Left ventricle myocardium inferior (tissue), 1 donor: ENCODE measurements at regions not wholly inside any gene's neighbourhood (a gene's known extent, or its start where the extent isn't known, plus 50 kb on each side); places are given as distances from the start of the nearest gene placed in this dataset.
"Not testable (repeated sequence)": the region's sequence is repeated elsewhere in the genome, so short reads cannot be mapped to it uniquely, and the experiment has no call there.

Experiments used
- DNase-seq: peaks from one replicate; pipeline ENCODE4 v3.0.0-alpha.2; 2020
- H3K27ac ChIP-seq: fragments of 200-600 bp; replicated peaks from 2 replicates; pipeline ENCODE4 v1.8.0; 2021
- H3K27me3 ChIP-seq: fragments of 200-600 bp; 2 replicates; pipeline ENCODE4 v1.8.0; 2021; ENCODE audit warnings: low read depth
- H3K36me3 ChIP-seq: fragments of 200-600 bp; 2 replicates; pipeline ENCODE4 v1.8.0; 2021
- H3K4me1 ChIP-seq: fragments of 200-600 bp; 2 replicates; pipeline ENCODE4 v1.8.0; 2021
- H3K4me3 ChIP-seq: fragments of 200-600 bp; 2 replicates; pipeline ENCODE4 v1.8.0; 2021; ENCODE audit warnings: mild to moderate bottlenecking, moderate library complexity
- H3K9me3 ChIP-seq: fragments of 200-600 bp; replicated peaks from 2 replicates; pipeline ENCODE4 v1.8.0; 2021
- CTCF ChIP-seq: fragments of 200-600 bp; IDR thresholded peaks from 2 replicates; pipeline ENCODE4 v1.8.0; 2021; ENCODE audit warnings: antibody characterized with exemption, mild to moderate bottlenecking, borderline replicate concordance
- intact Hi-C: fragments of 100-400 bp; cut with micrococcal nuclease; formaldehyde crosslinking; loops from one replicate; pipeline ENCODE4 v1.11.0; 2022
- donor health status: DM: no; HTN: yes; CAD: no; lungs with severe emphysema.

GRCh38 chr1:199512037-199512710, 515.3 kb upstream of the NR5A2 start:
- no peak for DNase-seq
- Histone ChIP-seq H3K36me3 (no peaks in the 10 kb centered on the region), H3K4me3 (no peak overlapping the region), H3K4me1 (no peaks in the 10 kb centered on the region), H3K27ac (no peak overlapping the region), H3K9me3 (no peaks in the 10 kb centered on the region), H3K27me3 (no peaks in the 10 kb centered on the region)
- intact Hi-C loops: no loop called here
- TF ChIP-seq CTCF: no peak

- H3K27me3 ChIP-seq: no peaks in the 10 kb centered on the region
- no peak for DNase-seq
- no peak overlapping the region for H3K4me3 ChIP-seq
- intact Hi-C loops: no loop called here
- H3K36me3 ChIP-seq: no peaks in the 10 kb centered on the region
- no peaks in the 10 kb centered on the region for H3K9me3 ChIP-seq
- no peak overlapping the region for H3K27ac ChIP-seq
- no peak for TF ChIP-seq CTCF
- no peaks in the 10 kb centered on the region for H3K4me1 ChIP-seq
Measured at GRCh38 chr1:199515261-199515660, 512.2 kb upstream of the NR5A2 start.

GRCh38 chr1:199522338-199522737, 505.2 kb upstream of the NR5A2 start:
- Histone ChIP-seq H3K27ac (no peak overlapping the region), H3K36me3 (no peaks in the 10 kb centered on the region), H3K27me3 (no peaks in the 10 kb centered on the region), H3K4me1 (no peaks in the 10 kb centered on the region), H3K9me3 (no peaks in the 10 kb centered on the region), H3K4me3 (no peak overlapping the region)
- intact Hi-C loops: no loop called here
- DNase-seq: no peak
- no peak for TF ChIP-seq CTCF

GRCh38 chr1:199522936-199523335, 504.6 kb upstream of the NR5A2 start:
- Histone ChIP-seq H3K27me3 (no peaks in the 10 kb centered on the region), H3K27ac (no peak overlapping the region), H3K4me1 (no peaks in the 10 kb centered on the region), H3K9me3 (no peaks in the 10 kb centered on the region), H3K4me3 (no peak overlapping the region), H3K36me3 (no peaks in the 10 kb centered on the region)
- intact Hi-C loops: no loop called here
- no peak for TF ChIP-seq CTCF
- DNase-seq: no peak

- no peaks in the 10 kb centered on the region for H3K27me3 ChIP-seq
Measured at GRCh38 chr1:199529324-199529723, 498.2 kb upstream of the NR5A2 start.

GRCh38 chr1:199533361-199533760, 494.1 kb upstream of the NR5A2 start:
- H3K27me3 ChIP-seq, DNase-seq, H3K27ac ChIP-seq, H3K4me1 ChIP-seq, H3K4me3 ChIP-seq, intact Hi-C loops, H3K36me3 ChIP-seq: not testable (repeated sequence)
- peaks cover 47% of the 10 kb centered on the region for H3K9me3 ChIP-seq

More at GRCh38 chr1:199529324-199529723, 498.2 kb upstream of the NR5A2 start:
- no peak for TF ChIP-seq CTCF
- no peak overlapping the region for H3K27ac ChIP-seq
- H3K9me3 ChIP-seq: peaks cover 18% of the 10 kb centered on the region
- DNase-seq: no peak
- H3K4me3 ChIP-seq: no peak overlapping the region
- no peaks in the 10 kb centered on the region for H3K4me1 ChIP-seq
- intact Hi-C loops: no loop called here
- no peaks in the 10 kb centered on the region for H3K36me3 ChIP-seq
